Activated effector memory CD4-positive, alpha-beta T cell treated with Interleukin-2 at 50 U/mL for 16 hours (primary cell): ENCODE measurements at regions not wholly inside any gene's neighbourhood (a gene's known extent, or its start where the extent isn't known, plus 50 kb on each side); places are given as distances from the start of the nearest gene placed in this dataset.

Experiments
- DNase-seq: peaks from one replicate; pipeline ENCODE4 v3.0.0-alpha.2; 2020

DNA sequence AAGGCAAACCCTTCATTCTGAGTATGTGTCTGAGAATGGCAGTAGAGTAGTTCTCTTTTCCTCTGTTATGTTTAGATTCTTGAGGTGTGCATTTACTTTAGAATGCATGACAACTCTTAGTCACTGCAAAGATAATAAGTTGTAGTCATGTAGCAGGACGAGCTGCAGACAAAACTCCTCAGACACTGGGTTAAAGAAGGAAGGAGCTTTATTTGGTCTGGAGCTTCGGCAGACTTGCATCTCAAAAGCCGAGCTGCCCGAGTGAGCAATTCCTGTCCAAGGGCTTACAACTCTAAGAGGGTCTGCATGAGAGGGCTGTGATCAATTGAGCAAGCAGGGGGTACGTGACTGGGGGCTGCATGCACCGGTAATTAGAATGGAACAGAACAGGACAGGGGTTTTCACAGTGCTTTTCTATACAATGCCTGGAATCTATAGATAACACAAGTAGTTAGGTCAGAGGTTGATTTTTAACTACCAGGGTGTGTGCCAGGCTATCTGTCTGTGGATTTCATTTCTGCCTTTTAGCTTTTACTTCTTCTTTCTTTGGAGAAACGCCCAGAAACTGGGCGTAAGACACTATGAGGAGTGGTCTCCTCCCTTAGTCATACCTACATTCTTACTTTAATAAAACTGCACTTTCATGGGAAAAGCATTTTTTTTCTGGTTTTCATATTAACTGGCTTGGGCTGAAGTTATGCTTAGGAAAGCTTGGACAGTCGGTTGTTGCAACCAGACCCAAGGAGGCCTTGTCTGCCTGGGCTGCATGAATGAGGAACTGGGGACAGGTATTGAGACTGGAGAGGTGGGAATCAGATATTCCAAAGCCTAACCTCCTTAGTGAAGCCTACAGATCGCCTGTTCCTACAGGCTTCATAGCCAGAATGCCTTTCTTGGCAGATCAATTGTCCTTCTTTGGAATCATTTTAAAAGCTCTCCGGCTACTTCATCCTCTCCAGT lies 115.1 kb downstream of the RHOU start:
- no peak for DNase-seq

DNA sequence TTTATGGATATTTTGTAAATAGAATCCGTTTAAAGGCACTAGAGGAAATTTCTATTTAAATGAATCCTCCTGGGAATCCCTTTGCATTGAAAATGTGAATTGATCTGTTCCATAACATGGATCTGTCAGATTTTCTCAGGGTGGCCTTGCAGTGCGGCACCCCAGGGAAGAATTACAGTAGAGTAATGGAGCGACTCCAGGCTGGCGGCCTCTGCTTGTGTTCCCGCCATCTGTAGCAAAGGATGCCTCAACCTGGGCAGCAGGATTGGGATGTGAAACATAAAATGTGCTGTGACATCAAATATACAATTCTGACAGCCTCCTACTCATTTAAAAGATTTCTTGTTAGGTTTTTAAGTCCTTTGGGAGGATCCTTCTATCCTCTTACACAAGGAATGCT lies 115.9 kb downstream of the RHOU start:
- no peak for DNase-seq

DNA sequence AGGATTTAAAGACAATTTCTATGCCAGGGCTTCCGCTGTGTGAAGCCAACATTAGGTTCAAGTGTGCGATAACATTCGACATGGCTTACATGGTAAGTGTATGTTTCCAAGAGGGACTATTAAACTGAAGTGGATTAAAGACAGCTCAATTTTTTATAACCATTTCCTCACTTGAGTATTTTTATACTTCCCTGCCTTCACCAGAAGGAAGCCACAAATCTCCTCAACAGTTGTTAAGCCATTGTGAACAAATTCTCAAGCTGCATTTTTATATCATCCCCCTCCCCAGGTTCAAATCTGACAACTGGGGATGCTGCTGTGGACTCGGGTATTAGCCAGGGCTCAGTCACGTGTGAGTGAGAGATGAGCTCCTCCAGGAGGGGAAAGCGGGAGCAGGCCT lies 116.3 kb downstream of the RHOU start:
- DNase-seq: no peak

DNA sequence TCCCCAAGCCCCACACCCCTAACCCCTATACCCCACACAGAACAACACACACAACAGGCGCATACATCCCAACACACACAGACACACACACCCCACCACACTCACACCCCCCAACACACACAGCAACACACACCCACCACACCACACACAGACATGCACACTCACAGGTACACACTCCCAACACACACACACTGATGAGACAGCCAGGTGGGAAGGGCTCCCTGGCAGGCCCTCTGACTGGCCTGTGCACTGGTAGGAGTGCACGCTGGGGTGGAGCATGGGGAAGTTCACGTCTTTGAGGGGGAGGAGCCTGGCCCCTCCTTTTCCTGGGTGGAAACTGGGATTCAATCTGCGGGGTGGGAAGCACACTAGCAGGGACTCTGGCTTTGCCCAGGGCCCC lies 116.7 kb downstream of the RHOU start:
- DNase-seq: no peak

DNA sequence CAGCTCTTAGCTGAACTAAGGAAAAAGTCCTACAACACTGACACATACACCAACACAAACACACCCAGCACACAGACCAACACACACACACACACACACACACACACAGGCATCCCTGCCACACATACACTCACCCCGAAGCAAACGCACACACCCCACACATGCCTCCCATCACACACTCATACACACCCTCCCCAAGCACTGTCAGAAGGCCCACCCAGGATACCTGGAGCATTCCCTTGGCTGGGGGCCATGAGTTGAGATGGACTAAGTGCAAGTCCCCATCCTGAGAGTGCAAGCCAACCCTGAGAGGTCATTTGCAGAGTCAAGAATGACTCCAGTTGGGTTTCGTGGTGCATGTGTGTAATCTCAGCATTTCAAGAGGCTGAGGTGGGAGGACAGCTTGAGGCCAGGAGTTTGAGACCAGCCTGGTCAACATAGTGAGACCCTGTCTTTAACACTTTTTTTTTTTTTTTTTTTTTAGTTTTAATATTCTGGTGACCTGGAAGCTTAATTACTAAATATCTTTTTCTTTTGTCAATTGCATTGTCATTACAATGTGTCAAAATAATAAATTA lies 117.3 kb downstream of the RHOU start:
- no peak for DNase-seq

DNA sequence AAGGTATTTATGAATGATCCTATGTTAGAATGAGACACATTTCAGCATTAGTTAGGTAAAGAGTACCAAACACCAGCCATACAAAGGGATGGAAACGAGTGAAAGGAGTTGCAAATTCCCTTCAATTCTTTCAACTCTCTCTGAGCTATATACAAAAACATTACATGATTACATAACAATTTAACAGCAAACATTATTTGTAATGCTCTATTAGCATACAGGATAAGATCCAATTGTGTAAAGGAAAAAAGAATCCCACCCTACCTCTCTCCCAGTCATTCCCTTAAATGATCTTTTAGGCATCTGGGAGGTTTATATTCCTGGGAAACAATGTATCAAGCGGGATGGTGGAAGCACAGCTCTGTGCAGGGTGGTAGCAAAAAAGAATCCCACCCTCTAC lies 117.9 kb downstream of the RHOU start:
- DNase-seq: no peak

DNA sequence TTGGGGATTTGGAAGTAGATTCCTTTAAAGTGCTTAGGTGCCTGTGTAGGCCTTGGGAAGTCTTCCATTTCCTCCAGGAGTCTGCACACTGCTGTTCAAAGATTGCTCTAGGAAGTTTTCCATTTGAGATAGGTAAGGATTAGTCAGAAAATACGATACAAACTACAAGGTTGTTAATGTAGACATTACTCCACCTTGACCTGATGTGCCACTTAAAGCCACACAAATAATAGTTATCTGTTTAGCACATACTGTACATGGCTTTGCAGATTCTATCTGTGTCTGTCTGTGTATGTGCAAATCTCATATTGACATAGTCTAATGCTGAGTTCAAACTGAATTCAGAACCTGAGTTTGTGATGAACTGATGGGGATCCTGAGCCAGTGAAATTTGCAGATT lies 118.4 kb downstream of the RHOU start:
- DNase-seq: no peak

DNA sequence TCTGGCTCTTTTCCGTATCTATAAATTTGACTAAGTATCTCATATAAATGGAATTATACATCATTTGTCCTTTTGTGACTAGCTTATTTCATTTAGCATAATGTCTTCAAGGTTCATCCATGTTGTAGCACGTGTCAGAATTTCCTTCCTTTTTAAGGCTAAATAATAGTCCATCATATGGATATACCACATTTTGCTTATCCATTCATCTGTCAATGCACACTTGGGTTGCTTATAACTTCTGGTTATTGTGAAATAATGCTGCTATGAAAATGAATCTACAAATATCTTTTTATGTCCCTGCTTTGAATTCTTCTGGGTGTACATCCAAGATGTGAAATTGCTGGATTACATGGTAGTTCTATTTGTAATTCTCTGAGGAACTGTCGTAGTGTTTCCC lies 119.6 kb downstream of the RHOU start:
- DNase-seq: no peak

DNA sequence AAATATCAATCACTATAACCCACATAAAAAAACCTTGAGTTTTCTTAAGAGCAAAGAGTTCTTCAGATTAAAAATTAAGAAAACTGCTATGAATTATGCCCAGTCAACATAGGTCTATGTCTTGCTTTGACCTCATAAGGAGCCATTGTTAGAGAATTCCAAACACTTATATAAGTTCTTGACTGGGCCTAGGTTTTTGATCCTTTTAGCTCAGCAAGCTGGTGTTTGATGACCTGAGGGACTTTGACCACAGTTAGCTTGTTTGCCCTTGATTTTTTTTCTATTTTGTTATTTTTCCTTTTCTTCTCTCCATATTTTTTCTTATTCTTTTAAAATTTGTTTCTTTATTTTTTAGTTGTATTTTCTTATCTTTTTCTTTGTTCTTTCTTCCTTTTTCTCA lies 122.3 kb downstream of the RHOU start:
- no peak for DNase-seq

DNA sequence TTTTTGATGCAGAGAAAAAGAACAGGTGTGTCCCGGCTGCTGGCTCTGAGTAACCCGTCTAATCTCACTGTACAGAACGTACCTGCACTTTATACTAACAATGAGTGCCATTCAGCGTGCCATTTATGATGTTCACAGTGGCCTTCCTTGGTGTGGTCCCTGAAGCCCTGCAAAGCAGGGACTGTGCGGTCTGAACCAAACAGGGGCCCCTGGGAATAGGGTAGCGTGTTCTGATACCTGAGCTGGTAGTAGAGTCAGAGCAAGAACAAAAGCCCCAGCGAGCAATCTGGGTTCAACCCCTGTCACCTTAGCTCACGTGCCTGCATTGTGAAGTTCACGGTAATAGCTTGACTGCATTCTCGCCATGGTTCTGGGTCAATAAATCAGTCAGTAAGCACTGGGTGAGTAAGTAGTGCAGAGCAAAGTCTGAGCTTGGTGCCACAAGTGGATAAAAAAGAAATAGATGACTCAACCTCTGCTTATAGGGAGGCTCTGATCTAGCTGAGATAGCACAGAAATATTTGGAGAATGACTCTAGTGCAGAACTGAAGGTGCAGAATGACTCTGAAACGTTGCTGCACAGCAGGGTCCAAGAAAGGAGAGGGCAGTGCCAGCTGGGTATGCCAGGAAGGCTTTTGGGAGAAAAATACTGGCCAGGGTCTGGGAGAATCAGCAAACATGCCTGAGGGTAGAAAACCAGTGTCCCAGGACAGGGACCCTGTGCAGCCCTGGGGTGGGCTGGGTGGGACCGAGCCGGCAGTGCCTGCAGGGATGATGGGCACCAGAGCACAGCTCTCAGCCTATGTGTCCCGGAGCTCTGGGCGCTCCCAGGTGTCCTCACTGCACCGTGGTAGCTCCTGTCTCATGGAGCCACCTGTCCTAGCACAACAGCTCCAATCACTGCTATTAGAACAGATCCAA lies 125.9 kb downstream of the RHOU start:
- DNase-seq: no peak

DNA sequence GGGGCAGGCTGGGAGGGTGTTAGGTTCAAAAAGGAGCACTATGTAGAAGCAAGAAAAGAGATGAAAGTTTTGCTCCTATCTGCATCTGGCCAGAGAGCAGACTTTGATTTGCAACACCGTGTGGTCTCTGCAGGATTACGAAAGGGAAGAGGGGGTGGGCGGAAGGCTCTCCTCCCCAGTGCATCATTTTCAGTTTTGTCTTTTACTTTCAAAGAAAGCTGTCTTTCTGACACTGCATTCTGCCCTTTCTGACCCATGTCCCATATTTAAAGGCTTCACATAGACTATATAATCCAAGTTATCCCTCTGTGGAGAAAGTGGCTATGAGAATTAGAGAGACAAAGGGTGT lies 126.5 kb downstream of the RHOU start:
- DNase-seq: no peak

DNA sequence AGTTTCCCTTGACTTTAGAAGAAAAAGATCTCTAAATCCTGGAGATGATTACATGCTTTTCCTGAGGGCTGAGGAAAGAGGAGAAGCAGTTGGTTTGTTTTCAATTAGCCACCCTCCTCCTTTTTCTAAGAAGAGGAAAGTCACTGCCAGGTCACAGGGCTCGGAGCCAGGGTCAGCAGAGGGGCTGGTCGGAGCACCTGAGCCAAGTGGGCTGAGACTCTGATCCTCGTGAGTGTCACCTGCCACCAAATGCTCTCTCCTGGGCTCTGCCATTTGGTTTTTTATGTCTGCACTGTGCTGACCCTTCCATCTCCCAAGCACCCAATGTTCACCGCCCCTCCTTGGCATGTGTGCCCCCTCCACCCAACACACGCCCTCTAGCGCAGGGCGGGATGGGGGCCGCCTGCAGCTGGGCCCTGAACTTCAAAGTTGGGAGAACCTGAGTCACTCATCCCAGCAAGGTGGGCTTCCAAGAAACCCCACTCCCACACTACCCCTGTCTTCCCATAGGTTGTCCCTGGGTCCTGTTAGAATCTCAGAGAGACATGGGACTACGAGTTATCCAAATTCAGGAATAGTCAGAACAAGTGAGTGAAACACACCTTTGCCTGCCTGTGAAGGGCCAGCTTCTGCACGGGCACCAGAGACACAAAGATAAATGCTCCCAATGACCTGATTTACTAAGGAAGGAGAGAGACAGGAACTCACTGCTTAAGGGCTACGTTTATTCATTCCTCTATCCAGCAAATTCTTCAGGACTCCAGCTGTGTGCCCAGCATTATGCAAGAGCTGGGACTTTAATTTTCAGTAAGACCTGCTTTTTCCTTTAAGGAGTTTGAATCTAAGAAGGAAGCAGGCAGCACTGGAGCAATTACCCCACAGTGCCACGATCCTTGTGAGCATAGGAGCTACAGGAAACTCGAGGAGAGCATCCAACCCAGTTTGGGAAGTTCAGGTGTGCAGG lies 127.5 kb downstream of the RHOU start:
- DNase-seq: no peak

DNA sequence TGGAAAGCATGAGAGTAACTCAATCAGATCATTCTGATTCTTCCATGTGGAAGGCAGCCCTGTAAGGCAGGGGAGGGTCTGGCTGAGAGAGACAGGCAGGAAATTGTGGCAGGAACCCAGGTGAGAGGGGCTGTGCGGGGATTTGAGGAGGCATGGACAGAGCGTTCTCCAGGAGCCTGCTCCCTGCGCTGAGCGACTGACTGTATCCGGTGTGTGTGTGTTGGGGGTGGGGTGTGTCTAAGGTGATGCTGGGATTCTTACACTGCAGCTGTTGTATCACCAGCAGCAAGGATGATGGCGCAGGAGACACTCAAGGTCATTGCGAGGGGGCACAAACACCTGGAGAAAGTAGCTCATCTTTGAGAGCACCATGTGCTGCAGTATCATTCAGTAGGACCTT lies 128.5 kb downstream of the RHOU start:
- no peak for DNase-seq

DNA sequence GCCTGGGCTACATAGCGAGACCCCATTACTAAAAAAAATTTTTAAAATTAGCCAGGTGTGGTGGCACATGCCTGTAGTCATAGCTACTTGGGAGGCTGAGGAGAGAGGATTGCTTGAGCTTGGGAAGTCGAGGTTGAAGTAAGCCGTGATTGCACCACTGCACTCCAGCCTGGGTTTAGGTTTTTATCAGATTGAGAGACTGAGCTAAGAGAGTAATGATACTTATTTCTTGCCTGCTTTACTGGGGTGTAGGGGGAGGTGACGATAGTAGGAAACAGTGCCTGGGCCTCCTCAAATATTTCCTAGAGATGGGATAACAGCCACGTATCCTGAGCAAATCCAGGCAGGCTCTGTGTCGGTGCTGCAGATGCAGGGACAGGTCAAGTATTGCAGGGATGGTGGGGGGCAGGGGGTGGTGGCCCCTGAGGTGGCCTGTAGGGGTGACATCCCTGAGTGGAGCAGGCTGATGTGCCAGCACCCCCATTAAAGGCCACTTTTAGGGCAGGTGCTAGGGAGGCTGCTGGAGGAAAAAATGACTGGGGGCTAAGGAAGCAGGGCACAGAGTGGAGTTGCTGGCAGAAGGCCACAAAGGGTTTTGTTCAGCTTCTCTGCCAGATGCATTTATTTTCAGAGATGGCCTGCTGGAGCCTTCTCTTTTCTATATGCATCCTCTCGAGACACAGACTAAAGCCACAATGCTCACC lies 130.5 kb downstream of the RHOU start:
- DNase-seq: no peak

DNA sequence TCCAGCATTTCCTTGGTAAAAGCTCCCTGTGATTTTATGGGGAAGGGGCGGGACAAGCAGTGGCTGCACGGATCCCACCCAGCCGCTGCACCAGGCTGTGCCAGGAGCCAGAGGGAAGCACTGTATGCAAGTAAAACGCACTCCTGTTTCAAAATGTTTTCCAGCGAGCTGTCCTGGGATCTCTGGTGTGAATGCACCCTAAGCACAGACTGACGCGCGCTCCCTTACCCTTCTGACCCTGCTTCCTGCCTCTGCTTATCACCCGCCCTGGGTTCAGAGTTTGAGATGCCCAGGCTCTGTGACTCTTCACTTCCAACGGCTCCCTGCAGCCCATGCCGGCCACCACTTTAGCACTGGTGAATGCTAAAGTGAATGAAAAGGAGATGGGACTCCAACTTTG lies 131.2 kb downstream of the RHOU start:
- DNase-seq: no peak

DNA sequence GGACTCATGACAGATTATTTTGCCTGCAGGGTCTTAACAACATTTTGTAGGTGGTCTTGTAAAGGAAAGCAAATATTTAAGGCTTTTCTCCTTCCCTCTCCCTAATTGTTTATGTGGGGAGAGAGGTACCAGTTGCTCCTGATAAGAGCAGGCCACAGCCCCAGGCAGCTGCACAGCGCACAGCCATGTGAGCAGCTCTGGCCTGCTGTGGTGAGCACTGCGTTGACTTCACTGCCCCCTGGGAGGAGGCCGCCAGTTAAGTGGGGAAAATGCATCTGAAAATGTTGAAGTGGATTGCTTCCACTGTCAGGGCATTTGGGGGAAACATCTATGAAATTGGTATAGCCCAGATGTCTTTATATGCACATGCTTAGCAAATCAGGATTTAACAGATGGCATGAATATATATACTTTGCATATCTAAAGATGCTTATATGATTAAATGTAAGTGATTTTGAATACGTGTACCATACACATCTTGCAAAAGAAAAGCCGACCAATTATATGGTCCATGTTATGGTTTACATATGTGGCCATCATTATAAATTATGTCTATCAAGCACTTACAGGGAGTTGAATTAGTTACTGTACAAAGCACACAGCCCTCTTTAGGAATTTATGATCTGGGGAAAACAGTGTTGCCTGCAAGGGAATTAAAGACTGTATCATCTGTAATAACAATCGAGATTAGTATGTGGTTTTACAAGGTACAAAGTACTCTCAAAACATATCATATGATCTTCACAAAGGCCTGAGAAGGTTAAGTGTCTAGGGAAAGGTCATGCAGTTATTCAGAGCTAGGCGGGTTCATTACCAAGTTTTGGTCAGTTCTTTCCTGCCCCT lies 132.1 kb downstream of the RHOU start:
- no peak for DNase-seq

DNA sequence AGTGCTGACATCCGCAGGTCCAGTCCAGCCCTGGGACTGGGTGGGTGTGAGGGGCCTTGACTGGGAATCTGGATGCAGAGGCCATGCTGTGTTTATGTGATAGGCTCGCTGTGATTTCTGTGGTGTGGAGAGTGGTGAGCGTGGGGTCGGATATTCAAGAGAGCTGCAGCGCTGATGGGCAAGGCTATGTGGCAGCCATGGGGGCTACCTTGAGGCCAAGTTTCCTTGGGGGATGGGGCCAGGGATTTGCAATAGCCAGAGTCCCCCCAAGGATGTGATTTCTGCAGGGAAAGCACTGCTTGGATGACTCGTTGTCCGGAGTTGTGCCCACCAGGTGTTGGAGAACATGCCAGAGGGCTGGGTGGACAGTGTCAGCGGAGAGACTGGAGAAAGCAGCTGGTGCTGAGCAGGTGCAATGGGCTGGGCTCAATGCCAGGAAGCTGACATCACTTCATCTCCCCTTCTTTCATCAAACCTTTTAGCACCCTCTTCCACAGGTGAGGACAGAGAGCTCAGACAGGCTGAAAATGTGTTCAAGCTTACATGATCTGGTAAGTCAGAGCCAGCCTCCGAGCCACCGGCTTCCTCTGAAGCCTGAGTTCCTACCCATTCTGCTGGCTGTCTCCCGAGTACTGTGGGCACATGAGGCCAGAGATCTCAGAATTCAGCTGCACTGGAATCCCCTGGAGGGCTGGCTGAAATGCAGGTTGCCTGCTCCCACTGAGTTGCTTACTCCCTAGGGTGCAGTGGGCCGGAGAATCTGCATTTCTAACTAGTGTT lies 132.9 kb downstream of the RHOU start:
- no peak for DNase-seq

DNA sequence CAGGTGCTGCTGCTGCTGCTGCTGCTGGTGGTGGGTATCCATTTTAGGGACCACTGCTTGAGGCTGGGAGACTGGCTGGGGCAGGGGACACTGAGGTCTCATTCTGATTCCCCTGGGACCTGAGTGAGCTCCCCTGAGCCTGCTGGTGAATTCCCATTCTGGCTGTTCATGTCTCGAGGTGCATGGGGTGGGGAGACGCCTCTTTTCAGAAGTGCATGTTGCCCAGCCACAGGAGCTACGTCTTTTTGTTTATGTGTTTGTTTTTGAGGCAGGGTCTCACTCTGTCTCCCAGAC lies 133.4 kb downstream of the RHOU start:
- no peak for DNase-seq

DNA sequence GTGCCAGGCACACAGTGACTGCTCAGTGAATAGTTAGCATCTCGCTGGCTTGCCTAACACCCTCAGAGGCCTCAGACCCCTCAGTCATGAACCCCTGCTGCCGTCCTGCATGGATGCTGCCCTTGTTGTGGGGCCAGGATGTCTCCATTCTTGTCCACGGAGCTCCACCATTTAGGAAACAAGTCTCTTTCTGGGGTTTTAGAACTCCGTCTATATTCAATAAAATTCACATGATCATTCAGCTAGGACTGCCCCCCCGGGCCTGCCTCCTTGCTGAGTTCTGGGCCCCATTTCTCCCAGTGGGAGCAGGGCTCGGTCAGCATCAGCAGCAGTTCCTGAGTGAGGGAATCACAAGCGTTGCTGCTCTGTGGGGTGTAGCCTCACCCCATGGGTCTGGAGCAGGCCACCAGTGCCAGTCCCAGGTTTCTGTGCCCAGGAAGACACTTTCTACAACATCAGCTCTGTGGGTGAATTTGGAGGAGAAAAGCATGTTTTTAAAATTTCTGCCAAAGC lies 134.1 kb downstream of the RHOU start:
- no peak for DNase-seq
